ENCODE measurements at regions not wholly inside any gene's neighbourhood (a gene's known extent, or its start where the extent isn't known, plus 50 kb on each side); places are given as distances from the start of the nearest gene placed in this dataset.

GRCh38 chr2:196434217-196434616 is 205.3 kb upstream of the CCDC150 start:
- H3K27me3 ChIP-seq (ENCODE audit: control insufficient read depth in 2 of 2, insufficient read depth in 2 of 2, low read length in 2 of 2): no peaks in the 10 kb centered on the region
- DNase-seq (ENCODE audit: extremely low read depth in 1 of 4, low spot score in 3 of 4) (no peak), ATAC-seq (no peak), FAIRE-seq (no peak)
- no peaks in the 10 kb centered on the region for H3K36me3 ChIP-seq (ENCODE audit: control insufficient read depth, insufficient read depth, low read length)
- intact Hi-C loops (cut with micrococcal nuclease): no loop called here
- no peak overlapping the region for H3K9ac ChIP-seq (ENCODE audit: insufficient read depth in 1 of 2, low read depth in 2 of 2, low read length in 2 of 2)
- no peaks in the 10 kb centered on the region for H3K4me1 ChIP-seq (replicated peaks in 1 of 2; ENCODE audit: control insufficient read depth in 2 of 2, insufficient read depth in 2 of 2, low read length in 2 of 2)
- in situ Hi-C loops (cut with MboI): no loop called here
- TF ChIP-seq ZNF354B (CRISPR knock-in tag; IDR thresholded peaks at IDR 0.05) (no peak), ZNF184 (CRISPR knock-in tag; IDR thresholded peaks at IDR 0.05) (no peak), MYC (IDR thresholded peaks at IDR 0.05; ENCODE audit: low read depth, low read length) (no peak), MYC (CRISPR knock-in tag; IDR thresholded peaks at IDR 0.05; ENCODE audit: borderline replicate concordance, low read depth) (no peak), NR2C2 (CRISPR knock-in tag; IDR thresholded peaks at IDR 0.05) (no peak), NR2C2 (tag; IDR thresholded peaks at IDR 0.05) (no peak), CREB1 (IDR thresholded peaks at IDR 0.05) (no peak), CREB1 (CRISPR knock-in tag; IDR thresholded peaks at IDR 0.05) (no peak)
- H2AFZ ChIP-seq (ENCODE audit: low read depth, low read length): no peak overlapping the region
- ChIA-PET POLR2A (no interaction called here), CTCF (ENCODE audit: low intra/inter-chr PET ratio) (no interaction called here)
- no peaks in the 10 kb centered on the region for H4K20me1 ChIP-seq (replicated peaks; ENCODE audit: control insufficient read depth, insufficient read depth, low read length)
- H3K4me3 ChIP-seq: no peak overlapping the region
- H3K4me2 ChIP-seq (ENCODE audit: insufficient read depth, low read length): no peak overlapping the region
- H3K79me2 ChIP-seq (ENCODE audit: control insufficient read depth, insufficient read depth, low read length): no peaks in the 10 kb centered on the region
- no peak overlapping the region for H3K27ac ChIP-seq (ENCODE audit: extremely low read depth, low read depth, low read length)
- WGBS (ENCODE audit: insufficient coverage, low coverage, missing lambda C conversion rate): 64% methylated on average over 5 of the region's 5 CpGs
- no peaks in the 10 kb centered on the region for H3K9me1 ChIP-seq (ENCODE audit: control insufficient read depth, insufficient read depth, low read length)
- no peaks in the 10 kb centered on the region for H3K9me3 ChIP-seq (replicated peaks; ENCODE audit: control insufficient read depth, insufficient read depth, low read depth, low read length)
- no TSS peak for BruUV-seq (replicated peaks)

DNA sequence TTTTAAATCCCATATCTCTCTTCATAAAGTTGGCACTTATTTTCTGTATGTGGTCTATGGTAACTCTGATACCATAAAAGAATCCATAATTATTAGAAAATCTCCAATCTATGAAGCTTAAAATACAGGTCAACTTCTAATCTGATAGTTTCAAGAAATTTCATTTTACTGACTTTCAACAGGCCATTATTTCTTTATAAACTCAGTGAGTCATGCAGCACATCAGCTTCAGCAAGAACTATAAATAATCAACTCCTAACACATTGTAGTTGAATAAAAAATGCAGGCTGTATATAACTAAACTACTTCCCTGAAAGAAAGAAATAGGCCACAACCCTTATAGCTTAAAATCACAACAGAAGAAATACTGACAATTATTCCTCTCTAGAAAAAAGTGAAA is 204.3 kb upstream of the CCDC150 start:
- no peaks in the 10 kb centered on the region for H3K36me3 ChIP-seq (ENCODE audit: control insufficient read depth, insufficient read depth, low read length)
- no peak for FAIRE-seq
- TF ChIP-seq MECOM (CRISPR knock-in tag; IDR thresholded peaks at IDR 0.05) (no peak), ZBTB8A (IDR thresholded peaks at IDR 0.05; ENCODE audit: partially characterized antibody) (no peak), NFRKB (IDR thresholded peaks at IDR 0.05; ENCODE audit: low read depth) (no peak), ZNF133 (CRISPR knock-in tag; IDR thresholded peaks at IDR 0.05) (no peak), L3MBTL2 (IDR thresholded peaks at IDR 0.05) (no peak), SRSF1 (IDR thresholded peaks at IDR 0.05; ENCODE audit: low read depth, low read length) (no peak)
- TF ChIP-seq, protein P1, sequence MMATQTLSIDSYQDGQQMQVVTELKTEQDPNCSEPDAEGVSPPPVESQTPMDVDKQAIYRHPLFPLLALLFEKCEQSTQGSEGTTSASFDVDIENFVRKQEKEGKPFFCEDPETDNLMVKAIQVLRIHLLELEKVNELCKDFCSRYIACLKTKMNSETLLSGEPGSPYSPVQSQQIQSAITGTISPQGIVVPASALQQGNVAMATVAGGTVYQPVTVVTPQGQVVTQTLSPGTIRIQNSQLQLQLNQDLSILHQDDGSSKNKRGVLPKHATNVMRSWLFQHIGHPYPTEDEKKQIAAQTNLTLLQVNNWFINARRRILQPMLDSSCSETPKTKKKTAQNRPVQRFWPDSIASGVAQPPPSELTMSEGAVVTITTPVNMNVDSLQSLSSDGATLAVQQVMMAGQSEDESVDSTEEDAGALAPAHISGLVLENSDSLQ (IDR thresholded peaks at IDR 0.05): no peak

More for the DNA sequence above, 204.3 kb upstream of the CCDC150 start:
- Histone ChIP-seq H3K9ac (ENCODE audit: insufficient read depth in 1 of 2, low read depth in 2 of 2, low read length in 2 of 2) (no peak overlapping the region), H3K9me3 (replicated peaks; ENCODE audit: control insufficient read depth, insufficient read depth, low read depth, low read length) (no peaks in the 10 kb centered on the region), H3K27ac (ENCODE audit: extremely low read depth, low read depth, low read length) (no peak overlapping the region), H4K20me1 (replicated peaks; ENCODE audit: control insufficient read depth, insufficient read depth, low read length) (no peaks in the 10 kb centered on the region), H3K4me1 (replicated peaks in 1 of 2; ENCODE audit: control insufficient read depth in 2 of 2, insufficient read depth in 2 of 2, low read length in 2 of 2) (no peaks in the 10 kb centered on the region), H3K4me2 (ENCODE audit: insufficient read depth, low read length) (no peak overlapping the region), H3K27me3 (ENCODE audit: control insufficient read depth in 2 of 2, insufficient read depth in 2 of 2, low read length in 2 of 2) (no peaks in the 10 kb centered on the region), H3K79me2 (ENCODE audit: control insufficient read depth, insufficient read depth, low read length) (no peaks in the 10 kb centered on the region), H3K4me3 (no peak overlapping the region), H3K9me1 (ENCODE audit: control insufficient read depth, insufficient read depth, low read length) (no peaks in the 10 kb centered on the region), H2AFZ (ENCODE audit: low read depth, low read length) (no peak overlapping the region)
- no TSS peak for BruUV-seq (replicated peaks)
- CTCF ChIA-PET (ENCODE audit: low intra/inter-chr PET ratio): no interaction called here
- intact Hi-C loops (cut with micrococcal nuclease) (no loop called here), in situ Hi-C loops (cut with MboI) (no loop called here)
- ATAC-seq (no peak), DNase-seq (ENCODE audit: extremely low read depth in 1 of 4, low spot score in 3 of 4) (no peak)
- POLR2A ChIA-PET: interaction anchor here (0.7 kb wide), 1 partner anchor 206 kb away, joined by 3 read pairs; no protein-coding TSS in a partner anchor
